Panc1 (cell line): ENCODE measurements at regions not wholly inside any gene's neighbourhood (a gene's known extent, or its start where the extent isn't known, plus 50 kb on each side); places are given as distances from the start of the nearest gene placed in this dataset.

Source experiments
- ATAC-seq: fragments of 200-7000 bp; cut with Tn5 transposase; 2 replicates; pipeline ENCODE4 v1.9.1; 2020; ENCODE audit warnings: mild to moderate bottlenecking, moderate library complexity
- BruUV-seq: library from RNA; stranded (reverse); fragments of 400-500 nt; replicated peaks from 2 replicates; lab custom pipeline; 2021; lab: Mats Ljungman, UMichigan
- CTCF ChIA-PET: fragments of 300-600 bp; sonication (Branson Sonifier 250); formaldehyde crosslinking; loops from one replicate; lab custom pipeline; 2022; ENCODE audit warnings: antibody characterized with exemption; lab: Charles Lee
- POLR2A ChIA-PET: fragments of 300-600 bp; sonication (Branson Sonifier 250); formaldehyde crosslinking; loops from one replicate; lab custom pipeline; 2022; ENCODE audit warnings: antibody characterized with exemption; lab: Charles Lee
- DNase-seq: peaks from one replicate; pipeline ENCODE4 v3.0.0-alpha.2; 2010; ENCODE audit warnings: low read depth, low spot score
- H3K27ac ChIP-seq: 2 replicates; pipeline ENCODE4 v1.5.1; 2011; ENCODE audit warnings: mild to moderate bottlenecking, low read length, inconsistent platforms
- H3K27me3 ChIP-seq: fragments of 200-500 bp; sonication (Bioruptor generic); 2 replicates; pipeline ENCODE4 v1.6.0; 2014; ENCODE audit warnings: low read length, inconsistent platforms; ENCODE audit not compliant: control insufficient read depth, insufficient read depth
- H3K36me3 ChIP-seq: fragments of 200-500 bp; sonication (Bioruptor generic); 2 replicates; pipeline ENCODE4 v1.5.1; 2014; ENCODE audit warnings: inconsistent platforms, mild to moderate bottlenecking, low read length, moderate library complexity; ENCODE audit not compliant: control insufficient read depth, insufficient read depth
- H3K4me1 ChIP-seq: 2 replicates; pipeline ENCODE4 v1.5.1; 2011; ENCODE audit warnings: inconsistent platforms, mild to moderate bottlenecking, low read length, moderate library complexity; ENCODE audit not compliant: control insufficient read depth, insufficient read depth
- H3K4me3 ChIP-seq, 2 experiments: 2 replicates each; pipeline ENCODE4 v1.5.1; 2011 to 2012; ENCODE audit warnings: low read depth in 2 of 2, low read length in 2 of 2, mild to moderate bottlenecking in 2 of 2, inconsistent platforms in 1 of 2, moderate library complexity in 1 of 2
- H3K9me3 ChIP-seq: fragments of 200-500 bp; sonication (Bioruptor generic); 2 replicates; pipeline ENCODE4 v1.5.1; 2014; ENCODE audit warnings: low read depth, mild to moderate bottlenecking, inconsistent platforms, low read length, moderate library complexity; ENCODE audit not compliant: control insufficient read depth, insufficient read depth
- CTCF ChIP-seq: fragments of 450-650 bp; IDR thresholded peaks from 2 replicates; pipeline ENCODE4 v1.5.1; 2017; ENCODE audit warnings: mild to moderate bottlenecking
- POLR2AphosphoS5 ChIP-seq: IDR thresholded peaks from 2 replicates; pipeline ENCODE4 v1.6.1; 2012; ENCODE audit warnings: mild to moderate bottlenecking, low read depth, low read length, moderate library complexity
- SIN3A ChIP-seq: IDR thresholded peaks from 2 replicates; pipeline ENCODE4 v1.6.1; 2012; ENCODE audit warnings: low read depth, mild to moderate bottlenecking, low read length, moderate library complexity, borderline replicate concordance; ENCODE audit not compliant: insufficient read depth
- TCF7L2 ChIP-seq: IDR thresholded peaks from 2 replicates; pipeline ENCODE4 v1.6.1; 2011; ENCODE audit warnings: mild to moderate bottlenecking, low read depth, low read length, inconsistent platforms
- in situ Hi-C: cut with HindIII; loops from 2 replicates; pipeline ENCODE4 v1.10.0; 2016; ENCODE audit warnings: low sequenced_read_pairs, low pct_unique_long_range_greater_than_20kb
- intact Hi-C: fragments of 100-400 bp; cut with micrococcal nuclease; formaldehyde crosslinking; loops from one replicate; pipeline ENCODE4 v1.10.0; 2022; ENCODE audit not compliant: unreplicated experiment
- TF ChIP-seq, protein P1 (sequence below), 2 experiments: IDR thresholded peaks; 2 replicates each; pipeline ENCODE4 v1.6.1; 2011 to 2012; ENCODE audit warnings: low read depth in 2 of 2, control low read depth in 1 of 2, low read length in 1 of 2, mild to moderate bottlenecking in 1 of 2, moderate library complexity in 1 of 2; ENCODE audit not compliant: insufficient read depth in 1 of 2

DNA sequence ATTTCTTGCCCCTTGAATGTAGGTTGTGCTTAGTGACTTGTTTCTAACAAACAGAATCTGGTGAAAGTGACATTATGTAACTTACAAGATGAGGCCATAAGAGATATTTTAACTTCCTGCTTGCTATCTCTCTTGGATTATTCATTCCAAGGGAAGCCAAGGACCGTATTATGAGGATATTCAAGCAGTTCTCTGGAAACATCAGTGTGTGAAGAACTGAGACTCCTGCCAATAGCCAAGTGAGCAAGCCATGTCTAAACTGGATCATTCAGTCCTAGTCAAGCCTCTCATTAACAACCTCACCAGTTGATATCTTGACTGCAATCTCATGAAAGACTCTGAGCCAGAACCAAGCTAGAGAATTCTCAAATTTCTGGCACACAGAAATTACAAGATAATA lies 765.1 kb upstream of the SLC8A1 start:
- intact Hi-C loops: no loop called here
- no peaks in the 10 kb centered on the region for H3K4me1 ChIP-seq
- H3K4me3 ChIP-seq: no peak overlapping the region
- H3K36me3 ChIP-seq: no peaks in the 10 kb centered on the region
- in situ Hi-C loops: no loop called here
- ChIA-PET CTCF (no interaction called here), POLR2A (no interaction called here)
- ATAC-seq: no peak
- H3K27ac ChIP-seq: no peak overlapping the region
- no peaks in the 10 kb centered on the region for H3K9me3 ChIP-seq
- BruUV-seq: no TSS peak
- no peaks in the 10 kb centered on the region for H3K27me3 ChIP-seq
- no peak for DNase-seq
- no peak for TF ChIP-seq POLR2AphosphoS5
- TF ChIP-seq SIN3A: no peak
- TF ChIP-seq TCF7L2: no peak
- no peak for TF ChIP-seq CTCF
- TF ChIP-seq, protein P1, sequence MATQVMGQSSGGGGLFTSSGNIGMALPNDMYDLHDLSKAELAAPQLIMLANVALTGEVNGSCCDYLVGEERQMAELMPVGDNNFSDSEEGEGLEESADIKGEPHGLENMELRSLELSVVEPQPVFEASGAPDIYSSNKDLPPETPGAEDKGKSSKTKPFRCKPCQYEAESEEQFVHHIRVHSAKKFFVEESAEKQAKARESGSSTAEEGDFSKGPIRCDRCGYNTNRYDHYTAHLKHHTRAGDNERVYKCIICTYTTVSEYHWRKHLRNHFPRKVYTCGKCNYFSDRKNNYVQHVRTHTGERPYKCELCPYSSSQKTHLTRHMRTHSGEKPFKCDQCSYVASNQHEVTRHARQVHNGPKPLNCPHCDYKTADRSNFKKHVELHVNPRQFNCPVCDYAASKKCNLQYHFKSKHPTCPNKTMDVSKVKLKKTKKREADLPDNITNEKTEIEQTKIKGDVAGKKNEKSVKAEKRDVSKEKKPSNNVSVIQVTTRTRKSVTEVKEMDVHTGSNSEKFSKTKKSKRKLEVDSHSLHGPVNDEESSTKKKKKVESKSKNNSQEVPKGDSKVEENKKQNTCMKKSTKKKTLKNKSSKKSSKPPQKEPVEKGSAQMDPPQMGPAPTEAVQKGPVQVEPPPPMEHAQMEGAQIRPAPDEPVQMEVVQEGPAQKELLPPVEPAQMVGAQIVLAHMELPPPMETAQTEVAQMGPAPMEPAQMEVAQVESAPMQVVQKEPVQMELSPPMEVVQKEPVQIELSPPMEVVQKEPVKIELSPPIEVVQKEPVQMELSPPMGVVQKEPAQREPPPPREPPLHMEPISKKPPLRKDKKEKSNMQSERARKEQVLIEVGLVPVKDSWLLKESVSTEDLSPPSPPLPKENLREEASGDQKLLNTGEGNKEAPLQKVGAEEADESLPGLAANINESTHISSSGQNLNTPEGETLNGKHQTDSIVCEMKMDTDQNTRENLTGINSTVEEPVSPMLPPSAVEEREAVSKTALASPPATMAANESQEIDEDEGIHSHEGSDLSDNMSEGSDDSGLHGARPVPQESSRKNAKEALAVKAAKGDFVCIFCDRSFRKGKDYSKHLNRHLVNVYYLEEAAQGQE (IDR thresholded peaks at IDR 0.05; ENCODE audit: insufficient read depth in 1 of 2, low read depth in 2 of 2, low read length in 1 of 2): no peak

DNA sequence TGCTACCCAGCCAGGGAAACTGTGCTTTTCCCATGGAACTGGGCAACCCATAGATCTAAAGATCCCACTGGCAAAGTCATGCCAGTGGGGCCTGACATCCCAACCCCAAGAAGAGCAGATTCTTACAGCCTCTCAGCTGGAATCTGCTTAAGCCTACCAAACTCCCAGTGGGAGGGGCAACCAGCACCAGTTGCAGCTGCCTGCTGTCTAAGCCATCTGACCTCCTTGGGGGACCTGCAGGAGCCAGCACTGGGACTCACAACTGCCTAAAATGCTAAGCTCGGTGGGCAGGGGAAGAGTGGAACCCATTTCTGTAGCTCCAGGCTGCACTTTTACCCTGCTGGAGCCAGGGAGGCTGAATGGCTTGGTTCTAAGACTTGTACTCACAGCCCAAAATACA lies 770.7 kb upstream of the SLC8A1 start:
- H3K27me3 ChIP-seq: no peaks in the 10 kb centered on the region
- ChIA-PET POLR2A (no interaction called here), CTCF (no interaction called here)
- DNase-seq (no peak), ATAC-seq (no peak)
- no peak for TF ChIP-seq TCF7L2
- TF ChIP-seq POLR2AphosphoS5: no peak
- TF ChIP-seq SIN3A: no peak
- TF ChIP-seq CTCF: no peak
- TF ChIP-seq, protein P1 (IDR thresholded peaks at IDR 0.05; ENCODE audit: insufficient read depth in 1 of 2, low read depth in 2 of 2, low read length in 1 of 2): no peak
- BruUV-seq: no TSS peak
- H3K9me3 ChIP-seq: no peaks in the 10 kb centered on the region
- in situ Hi-C loops: no loop called here
- no peaks in the 10 kb centered on the region for H3K36me3 ChIP-seq
- H3K27ac ChIP-seq: no peak overlapping the region
- intact Hi-C loops: no loop called here
- no peaks in the 10 kb centered on the region for H3K4me1 ChIP-seq
- H3K4me3 ChIP-seq: no peak overlapping the region
